Endothelial cell (in vitro differentiated cells): ENCODE measurements at regions not wholly inside any gene's neighbourhood (a gene's known extent, or its start where the extent isn't known, plus 50 kb on each side); places are given as distances from the start of the nearest gene placed in this dataset.

Source experiments
- DNase-seq: peaks from one replicate; pipeline ENCODE4 v3.0.0; 2021; ENCODE audit warnings: low spot score
- H3K27ac Mint-ChIP-seq: one replicate; pipeline ENCODE4 v1.8.0; 2021; ENCODE audit warnings: mixed read lengths, inconsistent platforms; ENCODE audit not compliant: unreplicated experiment
- H3K27me3 Mint-ChIP-seq: one replicate; pipeline ENCODE4 v1.8.0; 2021; ENCODE audit warnings: mild to moderate bottlenecking, moderate library complexity, mixed read lengths, inconsistent platforms; ENCODE audit not compliant: unreplicated experiment
- H3K36me3 Mint-ChIP-seq: one replicate; pipeline ENCODE4 v1.8.0; 2021; ENCODE audit warnings: mild to moderate bottlenecking, low read depth, mixed read lengths, inconsistent platforms; ENCODE audit not compliant: unreplicated experiment
- H3K4me1 Mint-ChIP-seq: one replicate; pipeline ENCODE4 v1.8.0; 2021; ENCODE audit warnings: mild to moderate bottlenecking, mixed read lengths, inconsistent platforms; ENCODE audit not compliant: unreplicated experiment
- H3K4me3 Mint-ChIP-seq: one replicate; pipeline ENCODE4 v1.8.0; 2021; ENCODE audit warnings: mild to moderate bottlenecking, mixed read lengths, inconsistent platforms; ENCODE audit not compliant: unreplicated experiment
- H3K9me3 Mint-ChIP-seq: one replicate; pipeline ENCODE4 v1.8.0; 2021; ENCODE audit warnings: mixed read lengths, inconsistent platforms; ENCODE audit not compliant: unreplicated experiment
- TF ChIP-seq, protein P1 (sequence below): fragments of 200-600 bp; sonication (generic); IDR thresholded peaks from one replicate; pipeline ENCODE4 v1.5.0; 2021; ENCODE audit warnings: antibody characterized with exemption; ENCODE audit not compliant: unreplicated experiment

GRCh38 chr11:87966694-87967093 is 208.5 kb downstream of the RAB38 start:
- H3K36me3 Mint-ChIP-seq: no peaks in the 10 kb centered on the region
- TF ChIP-seq, protein P1, sequence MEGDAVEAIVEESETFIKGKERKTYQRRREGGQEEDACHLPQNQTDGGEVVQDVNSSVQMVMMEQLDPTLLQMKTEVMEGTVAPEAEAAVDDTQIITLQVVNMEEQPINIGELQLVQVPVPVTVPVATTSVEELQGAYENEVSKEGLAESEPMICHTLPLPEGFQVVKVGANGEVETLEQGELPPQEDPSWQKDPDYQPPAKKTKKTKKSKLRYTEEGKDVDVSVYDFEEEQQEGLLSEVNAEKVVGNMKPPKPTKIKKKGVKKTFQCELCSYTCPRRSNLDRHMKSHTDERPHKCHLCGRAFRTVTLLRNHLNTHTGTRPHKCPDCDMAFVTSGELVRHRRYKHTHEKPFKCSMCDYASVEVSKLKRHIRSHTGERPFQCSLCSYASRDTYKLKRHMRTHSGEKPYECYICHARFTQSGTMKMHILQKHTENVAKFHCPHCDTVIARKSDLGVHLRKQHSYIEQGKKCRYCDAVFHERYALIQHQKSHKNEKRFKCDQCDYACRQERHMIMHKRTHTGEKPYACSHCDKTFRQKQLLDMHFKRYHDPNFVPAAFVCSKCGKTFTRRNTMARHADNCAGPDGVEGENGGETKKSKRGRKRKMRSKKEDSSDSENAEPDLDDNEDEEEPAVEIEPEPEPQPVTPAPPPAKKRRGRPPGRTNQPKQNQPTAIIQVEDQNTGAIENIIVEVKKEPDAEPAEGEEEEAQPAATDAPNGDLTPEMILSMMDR: no peak

DNA sequence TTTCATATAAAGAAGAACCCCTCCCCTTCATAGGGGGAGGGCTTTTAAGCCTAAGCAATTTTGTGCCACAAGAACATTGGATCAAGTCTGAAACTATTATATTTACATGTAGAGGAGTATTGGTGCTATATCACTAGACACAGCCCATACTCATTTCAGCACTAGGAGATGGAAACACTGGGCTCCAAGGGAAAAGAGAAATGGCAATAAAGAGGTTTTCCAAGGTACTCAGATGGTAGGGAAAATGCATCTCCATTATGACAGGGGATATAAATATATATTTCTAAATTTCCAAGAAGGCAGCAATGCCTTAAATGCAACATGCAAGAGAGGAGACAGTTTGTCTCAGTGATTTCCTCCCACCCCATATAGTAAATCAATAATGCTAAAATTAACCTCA is 209.0 kb downstream of the RAB38 start:
- Mint-ChIP-seq H3K36me3 (no peaks in the 10 kb centered on the region), H3K27me3 (peaks cover 2% of the 10 kb centered on the region), H3K4me3 (no peak overlapping the region), H3K27ac (no peak overlapping the region), H3K4me1 (peaks cover 2% of the 10 kb centered on the region), H3K9me3 (no peaks in the 10 kb centered on the region)
- TF ChIP-seq, protein P1: no peak
- DNase-seq: no peak

More at GRCh38 chr11:87966694-87967093, 208.5 kb downstream of the RAB38 start:
- Mint-ChIP-seq H3K4me1 (peaks cover 2% of the 10 kb centered on the region), H3K27ac (peak overlapping the region; percentile 22), H3K4me3 (no peak overlapping the region), H3K9me3 (no peaks in the 10 kb centered on the region), H3K27me3 (peaks cover 2% of the 10 kb centered on the region)
- DNase-seq: no peak

DNA sequence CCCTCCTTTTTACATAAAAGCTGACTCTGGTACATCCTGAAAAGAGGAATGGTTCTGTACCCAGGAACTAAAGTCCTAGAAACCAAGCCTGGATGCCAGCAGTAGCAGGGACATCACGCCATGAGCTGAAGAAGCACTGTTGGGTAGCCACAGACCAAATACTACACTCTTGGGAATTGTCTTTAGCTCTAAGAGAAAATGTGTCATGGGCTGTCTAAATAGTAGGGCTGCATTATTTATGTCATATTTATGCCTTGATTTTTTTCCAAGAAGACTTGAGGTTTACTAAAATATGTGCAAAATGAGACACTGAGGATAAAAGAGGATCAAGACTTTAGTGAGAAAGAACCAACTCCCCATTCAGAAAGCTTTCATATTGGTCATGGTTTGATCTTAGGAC is 213.6 kb downstream of the RAB38 start:
- DNase-seq: no peak
- H3K4me3 Mint-ChIP-seq: no peak overlapping the region
- no peaks in the 10 kb centered on the region for H3K4me1 Mint-ChIP-seq
- no peaks in the 10 kb centered on the region for H3K9me3 Mint-ChIP-seq
- peaks cover 2% of the 10 kb centered on the region for H3K27me3 Mint-ChIP-seq
- H3K27ac Mint-ChIP-seq: no peak overlapping the region
- H3K36me3 Mint-ChIP-seq: no peaks in the 10 kb centered on the region
- TF ChIP-seq, protein P1: no peak

GRCh38 chr11:87957961-87958360 is 217.3 kb downstream of the RAB38 start:
- DNase-seq: no peak
- Mint-ChIP-seq H3K4me1 (no peaks in the 10 kb centered on the region), H3K27me3 (no peaks in the 10 kb centered on the region), H3K27ac (no peak overlapping the region), H3K9me3 (no peaks in the 10 kb centered on the region), H3K36me3 (no peaks in the 10 kb centered on the region), H3K4me3 (no peak overlapping the region)
- TF ChIP-seq, protein P1: no peak

- Mint-ChIP-seq H3K9me3 (peaks cover 12% of the 10 kb centered on the region), H3K4me1 (no peaks in the 10 kb centered on the region), H3K36me3 (peaks cover 5% of the 10 kb centered on the region), H3K4me3 (no peak overlapping the region), H3K27ac (no peak overlapping the region), H3K27me3 (peaks cover 1% of the 10 kb centered on the region)
- TF ChIP-seq, protein P1: no peak
- no peak for DNase-seq
Observed at GRCh38 chr11:87954476-87954875, 220.8 kb downstream of the RAB38 start.
